ENCODE measurements at regions not wholly inside any gene's neighbourhood (a gene's known extent, or its start where the extent isn't known, plus 50 kb on each side); places are given as distances from the start of the nearest gene placed in this dataset.

DNA sequence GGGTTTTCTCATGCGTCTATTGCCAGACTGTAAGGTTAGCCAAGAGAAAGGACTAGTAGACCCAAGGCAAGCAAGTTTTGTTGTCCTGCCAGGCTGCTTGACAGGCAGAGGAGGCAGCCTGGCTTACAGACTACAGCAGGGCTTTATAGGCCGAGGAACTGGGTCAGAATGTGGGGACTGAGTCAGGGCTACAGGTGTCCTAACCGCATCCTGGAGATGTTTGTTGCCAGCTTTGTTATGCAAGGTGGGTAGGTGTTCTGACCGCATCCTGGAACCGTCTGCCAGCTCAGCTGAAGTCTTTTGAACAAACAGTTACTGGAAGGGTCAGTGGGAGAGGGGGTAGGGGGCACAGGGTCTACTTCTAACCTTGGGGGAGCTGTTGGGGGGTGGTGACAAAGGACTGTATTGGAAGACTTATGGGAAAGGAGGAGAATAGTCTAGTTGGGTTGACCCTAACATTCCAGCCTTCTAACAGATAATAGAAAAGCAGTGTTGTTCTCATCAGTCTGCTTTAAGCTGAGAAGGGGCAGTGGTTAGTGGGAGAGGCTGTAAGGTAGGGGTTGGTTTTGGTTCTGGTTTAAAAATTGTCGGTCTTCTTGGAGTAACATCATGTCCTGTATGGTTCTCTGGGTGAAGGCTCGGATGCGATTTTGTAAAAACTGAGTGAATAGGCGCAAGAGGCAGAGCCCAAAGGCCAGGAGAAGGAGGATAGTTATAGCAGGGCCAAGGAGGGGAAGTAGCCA is 913.8 kb upstream of the SLITRK5 start:
- DNase-seq: no peak

DNA sequence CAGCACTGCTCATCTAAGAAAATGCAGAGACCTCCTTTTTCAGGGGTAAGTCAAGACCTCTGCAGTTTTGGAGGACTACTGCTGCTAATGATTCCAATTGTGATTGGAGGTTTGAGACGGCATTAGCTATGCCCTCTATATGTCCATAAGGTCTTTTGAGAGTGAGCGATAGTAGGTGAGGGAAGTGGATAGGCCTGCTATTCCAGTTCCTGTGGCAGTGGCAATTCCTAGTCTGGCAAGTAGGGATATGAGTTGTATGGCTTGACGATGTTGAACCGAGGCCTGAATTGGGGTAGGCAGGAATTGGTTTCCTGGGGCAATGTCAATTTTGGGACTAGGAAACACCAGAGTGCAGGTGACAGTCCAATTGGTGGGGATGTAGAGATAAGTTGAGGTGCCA is 913.1 kb upstream of the SLITRK5 start:
- DNase-seq: no peak

DNA sequence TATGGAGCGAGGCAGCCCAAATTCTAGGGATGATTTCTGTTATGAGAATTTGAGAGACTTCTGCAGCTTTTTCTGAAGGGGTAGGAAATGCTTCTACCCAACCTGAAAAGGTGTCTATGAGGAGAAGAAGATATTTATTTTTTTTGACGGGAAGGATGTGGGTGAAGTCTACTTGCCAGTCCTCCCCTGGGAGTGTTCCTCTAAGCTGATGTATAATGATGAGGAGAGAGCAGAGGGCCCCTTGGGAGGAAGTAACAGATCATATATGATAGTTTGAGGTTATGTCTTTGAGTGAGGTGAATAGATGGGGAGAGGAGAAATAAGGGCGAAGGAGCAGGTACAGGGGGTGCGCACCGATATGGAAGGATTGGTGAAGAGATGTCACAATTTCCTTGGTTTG is 910.6 kb upstream of the SLITRK5 start:
- DNase-seq: no peak

DNA sequence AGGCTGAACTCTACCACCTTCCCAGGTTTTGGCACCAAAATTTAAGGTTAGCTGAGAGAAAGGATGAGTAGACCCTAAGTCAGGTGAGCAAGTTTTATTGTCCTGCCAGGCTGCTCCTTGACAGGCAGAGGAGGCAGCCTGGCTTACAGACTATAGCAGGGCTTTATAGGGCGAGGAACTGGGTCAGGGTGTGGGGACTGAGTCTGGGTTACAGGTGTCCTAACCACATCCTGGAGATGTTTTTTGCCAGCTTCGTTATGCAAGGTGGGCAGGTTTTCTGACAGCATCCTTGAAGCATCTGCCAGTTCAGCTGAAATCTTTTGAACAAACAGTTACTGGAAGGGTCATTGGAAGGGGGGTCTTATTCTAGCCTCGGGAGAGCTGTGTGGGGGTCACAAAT is 905.7 kb upstream of the SLITRK5 start:
- DNase-seq: no peak

DNA sequence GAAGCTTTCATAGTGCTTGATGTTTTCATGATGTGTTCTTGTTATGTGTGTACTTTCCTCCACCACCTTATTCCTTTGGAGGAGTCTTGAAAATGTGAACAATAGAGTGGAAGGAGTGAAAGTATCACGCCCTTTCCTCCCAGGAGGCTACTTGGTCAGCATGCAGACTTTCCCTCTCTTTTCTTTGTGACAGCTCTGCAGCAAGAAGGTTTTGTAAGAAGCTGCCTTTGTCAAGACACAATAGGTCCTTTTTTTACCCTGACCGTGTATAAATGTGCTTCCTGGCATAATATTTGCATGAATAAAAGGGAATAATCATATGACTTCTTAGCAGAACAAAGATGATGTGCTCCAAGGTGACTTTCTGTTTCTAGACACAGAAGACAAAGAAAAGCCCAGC is 882.6 kb upstream of the SLITRK5 start:
- DNase-seq: no peak

DNA sequence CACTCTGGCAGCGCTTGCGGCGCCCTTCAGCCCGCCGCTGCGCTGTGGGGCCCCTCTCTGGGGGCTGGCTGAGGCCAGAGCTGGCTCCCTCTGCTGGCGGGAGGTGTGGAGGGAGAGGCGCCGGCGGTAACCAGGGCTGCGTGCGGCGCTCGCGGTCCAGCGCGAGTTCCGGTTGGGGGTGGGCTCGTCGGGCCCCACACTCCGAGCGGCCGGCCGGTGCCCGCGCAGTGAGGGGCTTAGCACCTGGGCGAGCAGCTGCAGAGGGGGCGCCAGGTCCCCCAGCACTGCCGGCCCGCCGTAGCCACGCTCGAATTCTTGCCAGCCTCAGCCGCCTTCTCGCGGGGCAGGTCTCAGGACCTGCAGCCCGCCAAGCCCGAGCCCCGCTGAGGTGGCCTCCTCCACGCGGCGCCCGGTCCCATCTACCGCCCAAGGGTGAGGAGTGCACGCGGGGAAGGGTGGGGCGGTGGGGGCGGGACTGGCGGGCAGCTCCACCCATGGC is 879.0 kb upstream of the SLITRK5 start:
- DNase-seq: no peak

DNA sequence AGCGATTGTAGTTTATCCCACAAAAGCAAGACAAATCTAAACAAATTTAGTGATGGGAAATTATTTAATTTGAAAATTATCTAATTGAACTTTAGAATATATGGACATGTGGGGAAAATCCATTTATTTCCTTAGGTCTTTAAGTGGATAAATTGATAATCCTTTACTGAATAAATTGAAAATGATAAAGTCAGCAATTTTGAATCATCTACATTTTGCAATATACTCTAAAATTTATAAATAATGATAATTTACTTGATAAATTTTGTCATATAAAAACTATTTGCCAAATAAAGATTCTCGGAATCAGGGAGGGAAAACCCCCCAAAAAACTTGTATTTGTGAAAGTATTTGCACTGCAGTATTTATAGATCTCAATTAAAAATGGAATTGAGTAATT is 875.3 kb upstream of the SLITRK5 start:
- no peak for DNase-seq

DNA sequence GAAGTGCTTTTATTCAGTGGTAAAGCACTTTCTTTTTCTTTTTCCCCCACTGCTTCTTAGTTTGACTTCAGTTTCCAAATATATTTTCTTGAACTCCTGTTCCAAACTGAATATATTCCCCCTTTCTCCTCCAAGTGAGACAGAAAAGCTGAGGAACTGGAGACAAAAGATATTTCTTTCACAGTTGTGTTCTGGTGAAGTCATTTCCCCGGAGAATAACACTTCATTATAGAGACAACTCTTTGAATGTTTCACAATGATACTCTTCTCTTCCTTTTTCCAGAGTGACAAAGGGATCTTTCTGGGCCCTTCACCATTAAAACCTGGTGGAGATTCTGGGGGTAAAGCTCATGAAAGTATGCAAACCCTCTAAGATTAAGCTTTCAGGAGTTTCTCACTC is 860.8 kb upstream of the SLITRK5 start:
- DNase-seq: no peak

DNA sequence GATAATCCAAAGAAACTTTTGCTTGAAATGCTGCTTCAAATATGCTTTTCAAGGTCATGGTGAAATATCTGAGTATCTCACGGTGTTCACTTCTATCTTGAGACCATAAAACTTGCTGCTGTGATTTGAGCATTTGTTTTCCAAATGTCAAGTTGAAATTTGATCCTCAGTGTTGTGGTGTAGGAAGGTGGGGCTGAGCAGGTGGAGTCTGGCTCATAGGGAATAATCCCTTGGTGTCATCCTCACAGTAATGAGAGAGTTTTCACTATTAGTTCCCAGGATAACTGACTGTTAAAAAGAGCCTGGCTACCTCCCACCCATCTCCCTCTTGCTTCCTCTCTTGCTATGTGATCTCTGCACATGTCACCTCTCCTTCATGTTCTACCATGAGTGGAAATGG is 858.0 kb upstream of the SLITRK5 start:
- no peak for DNase-seq

DNA sequence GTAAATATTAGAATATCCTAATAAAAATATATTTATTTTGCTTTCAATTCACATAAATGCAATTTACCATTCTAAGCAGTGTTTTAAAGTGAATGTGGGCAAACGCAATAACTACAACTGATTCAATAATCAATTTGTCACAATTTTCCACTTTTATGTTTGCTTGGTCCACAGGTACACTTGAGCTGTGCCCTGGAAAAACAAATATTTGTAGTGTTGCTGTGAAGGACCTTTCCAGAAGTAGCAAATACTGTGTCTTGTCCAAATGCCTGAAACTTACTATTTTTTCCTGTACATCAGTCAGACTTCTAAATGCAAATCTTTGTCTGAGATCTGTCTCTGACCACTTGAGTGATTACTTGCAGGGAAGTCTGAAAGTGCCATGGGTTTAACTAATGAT is 845.8 kb upstream of the SLITRK5 start:
- no peak for DNase-seq

DNA sequence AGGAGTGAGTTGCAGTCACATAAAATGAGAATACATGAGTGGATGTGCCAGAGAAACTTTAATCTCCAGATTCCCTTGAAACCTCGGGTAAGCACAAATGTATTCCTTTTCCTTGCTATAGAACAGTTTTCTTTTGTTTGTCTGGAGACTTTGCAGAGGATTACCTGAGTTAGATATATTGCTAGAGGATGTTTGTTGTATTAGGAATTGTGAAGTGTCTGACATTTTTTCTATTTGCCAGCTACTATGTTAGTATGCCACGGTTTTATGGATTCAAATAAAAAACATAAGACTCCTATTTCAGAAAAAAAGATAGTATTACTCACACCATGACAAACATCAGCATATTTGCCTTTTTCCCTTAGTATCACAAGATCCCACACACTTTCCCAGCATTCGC is 844.9 kb upstream of the SLITRK5 start:
- DNase-seq: no peak

DNA sequence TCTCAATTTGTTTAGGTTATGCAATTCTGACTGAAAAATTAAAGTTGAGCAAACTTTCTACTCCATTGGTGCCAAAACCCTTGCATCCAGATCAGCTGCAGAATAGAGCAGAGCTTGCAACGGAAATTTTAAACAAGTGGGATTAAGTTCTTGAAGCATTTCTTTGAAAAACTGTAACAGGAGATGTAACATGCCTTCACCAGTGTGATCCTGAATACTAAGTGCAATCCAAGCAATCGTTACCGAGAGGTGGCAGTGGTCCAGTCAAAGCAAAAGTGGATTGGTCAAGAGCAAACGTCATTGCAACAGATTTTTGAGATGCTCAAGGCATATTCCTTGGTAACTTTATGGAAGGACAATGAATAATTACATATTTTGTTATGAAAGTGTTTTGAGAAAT is 841.1 kb upstream of the SLITRK5 start:
- no peak for DNase-seq

DNA sequence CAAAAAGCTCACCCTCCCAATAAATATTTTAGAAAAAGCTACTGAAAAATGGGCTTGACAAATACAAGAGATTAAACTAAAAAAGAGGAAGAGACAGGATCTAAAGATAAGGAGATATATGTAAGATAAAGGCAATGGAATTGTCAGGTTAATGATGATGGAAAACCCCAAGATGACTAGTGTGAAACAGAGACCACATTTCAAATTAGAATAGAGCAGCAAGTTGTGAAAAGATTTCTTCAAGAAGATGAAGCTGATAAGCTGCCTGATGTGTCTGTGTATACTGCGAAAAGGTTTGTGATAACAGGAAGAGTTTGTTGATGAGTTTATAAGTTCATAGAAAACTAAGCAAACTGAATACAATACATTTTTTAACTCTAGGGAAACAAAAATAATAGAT is 840.1 kb upstream of the SLITRK5 start:
- DNase-seq: no peak

DNA sequence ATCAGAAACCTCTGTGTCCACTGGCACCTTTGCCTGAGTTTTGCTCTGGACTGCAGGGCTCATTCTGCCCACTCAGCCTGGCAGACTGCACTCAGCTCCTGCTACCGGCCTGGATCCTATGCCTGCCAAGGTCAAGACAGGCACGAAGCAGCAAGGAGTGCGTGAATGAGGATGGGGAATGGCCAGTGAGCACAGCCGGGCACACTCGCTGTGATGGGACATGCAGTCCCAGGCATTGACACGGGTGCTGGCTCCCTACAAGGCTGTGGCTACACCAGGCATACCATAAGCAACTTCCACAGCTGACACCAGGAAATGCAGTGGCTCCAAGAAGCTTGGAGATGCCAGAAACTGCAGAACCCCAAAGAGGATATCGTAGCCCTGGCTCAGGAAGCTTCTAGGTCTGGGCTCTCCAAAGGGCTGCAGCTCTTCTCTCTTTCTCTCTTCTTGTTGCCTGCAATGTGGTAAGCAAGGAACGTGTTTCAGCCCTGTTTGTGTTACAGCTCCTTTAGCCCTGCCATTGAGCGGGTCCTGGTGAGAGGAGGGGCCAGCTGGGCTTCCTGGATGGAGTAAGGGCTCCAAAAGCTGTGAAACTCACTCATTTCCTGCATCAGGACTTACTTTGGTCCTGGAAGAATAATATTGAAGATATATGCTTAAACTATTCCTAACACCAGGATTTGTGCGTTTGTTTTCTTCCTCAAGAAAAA is 832.6 kb upstream of the SLITRK5 start:
- no peak for DNase-seq

DNA sequence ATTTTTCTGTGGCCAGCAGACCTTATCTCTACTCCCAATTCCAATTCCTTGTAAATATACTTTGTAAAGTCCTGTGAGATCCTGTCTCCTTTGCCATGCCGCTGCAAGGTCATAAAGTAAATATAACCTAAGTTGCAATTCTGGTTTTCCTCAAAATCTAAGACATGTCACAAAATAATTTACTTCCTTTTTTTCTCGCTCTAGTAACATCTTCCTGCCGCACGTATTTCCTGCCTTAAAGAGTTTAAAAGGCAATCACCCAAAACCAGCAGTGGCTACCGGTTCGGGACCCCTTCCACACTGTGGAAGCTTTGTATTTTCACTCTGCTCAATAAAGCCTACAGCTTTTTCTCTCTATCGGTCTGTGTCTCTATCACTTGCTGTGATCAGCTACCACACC is 832.0 kb upstream of the SLITRK5 start:
- DNase-seq: no peak

DNA sequence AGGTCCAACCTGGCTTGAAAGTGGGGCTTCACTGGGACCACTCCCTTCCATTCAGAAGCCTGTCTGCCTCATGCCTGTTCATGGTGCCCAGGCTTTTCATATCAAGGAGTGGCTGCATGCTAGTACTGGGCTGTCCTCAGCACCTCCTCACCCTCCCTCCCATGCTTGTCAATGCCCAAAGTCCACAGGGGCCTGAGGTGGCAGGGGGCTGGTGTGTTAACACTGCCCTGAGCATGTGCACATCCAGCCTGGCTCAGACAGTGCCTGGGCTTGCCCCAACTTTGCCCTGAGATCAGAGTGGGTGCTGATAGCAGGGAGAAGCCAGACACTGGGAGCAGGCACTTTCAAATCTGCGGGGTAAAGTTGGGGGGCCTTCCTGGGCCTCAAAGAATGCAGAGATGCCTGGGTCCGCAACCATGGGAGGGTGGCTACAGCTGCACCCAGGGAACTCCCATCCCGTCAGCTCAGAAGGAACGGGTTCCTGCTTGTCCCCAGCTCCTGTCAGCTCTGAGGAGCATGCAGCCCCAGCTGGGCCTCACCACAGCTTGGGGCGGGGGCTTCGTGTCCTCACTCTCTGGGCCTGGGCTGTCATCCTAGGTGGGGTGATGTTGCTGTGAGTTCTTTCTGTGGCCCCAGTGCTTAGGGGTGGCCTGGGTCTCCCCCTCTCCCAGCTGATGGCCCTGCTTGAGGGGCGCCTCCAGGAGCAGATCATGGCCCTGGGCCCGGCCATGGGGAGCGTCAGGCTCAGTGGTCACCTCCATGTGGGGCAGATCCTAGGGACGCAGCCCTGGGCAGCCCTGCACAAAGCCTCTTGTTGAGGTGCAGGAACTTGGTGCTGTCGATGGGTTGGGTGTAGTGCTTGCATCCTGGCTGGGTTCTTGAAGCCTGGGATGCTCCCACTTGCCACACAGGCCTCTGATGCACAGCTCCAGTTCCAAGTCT is 830.6 kb upstream of the SLITRK5 start:
- no peak for DNase-seq

DNA sequence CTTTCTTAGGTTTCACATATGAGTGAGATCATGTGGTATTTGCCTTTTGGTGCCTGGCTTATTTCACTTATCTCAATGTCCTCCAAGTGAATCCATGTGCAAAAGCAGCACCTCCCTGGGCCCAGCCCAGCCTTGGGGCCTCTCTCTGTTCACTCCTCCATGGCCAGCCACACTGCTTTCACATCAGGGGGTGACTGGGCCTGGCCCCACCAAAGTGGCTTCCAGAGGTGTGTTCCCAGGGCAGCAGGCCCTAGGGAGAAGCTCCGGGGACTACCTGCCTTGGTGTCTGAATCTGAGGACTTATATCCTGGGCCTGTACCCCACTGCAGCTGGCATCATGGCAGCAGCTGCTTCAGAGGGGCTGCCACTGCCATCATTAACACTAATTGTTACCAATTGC is 829.9 kb upstream of the SLITRK5 start:
- DNase-seq: no peak

DNA sequence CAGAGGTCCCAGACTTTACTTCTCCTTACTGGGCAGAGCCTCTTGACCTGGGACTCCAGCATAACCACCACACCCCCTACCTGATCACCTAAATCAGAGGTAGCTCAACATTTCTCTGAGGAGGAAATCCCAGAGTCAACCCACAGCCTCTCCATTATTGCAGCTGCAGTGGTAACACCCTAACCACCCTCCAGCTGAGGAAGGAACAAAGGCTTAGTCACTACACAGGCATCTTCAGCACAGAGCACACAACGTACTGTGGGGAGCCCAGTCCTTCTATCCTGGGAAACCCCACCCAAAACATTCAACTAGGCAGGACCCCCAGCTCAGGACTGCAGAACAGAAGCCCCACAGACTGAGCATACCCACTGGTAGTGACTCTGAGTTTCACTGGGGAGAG is 824.7 kb upstream of the SLITRK5 start:
- no peak for DNase-seq

DNA sequence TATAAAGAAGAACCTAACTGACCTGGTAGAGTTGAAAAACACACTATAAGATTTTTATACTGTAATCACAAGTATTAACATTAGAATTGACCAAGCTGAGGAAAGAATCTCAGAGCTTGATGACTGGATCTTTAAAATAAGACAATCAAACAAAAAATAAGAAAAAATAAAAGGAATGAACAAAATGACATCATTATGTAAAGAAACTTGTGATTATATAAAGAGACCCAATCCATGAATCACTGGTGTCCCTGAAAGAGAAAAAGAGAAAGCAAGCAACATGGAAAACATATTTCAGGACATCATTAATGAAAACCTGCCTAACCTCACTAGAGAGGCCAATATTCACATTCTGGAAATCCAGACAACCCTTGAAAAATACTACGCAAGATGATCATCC is 822.5 kb upstream of the SLITRK5 start:
- no peak for DNase-seq

DNA sequence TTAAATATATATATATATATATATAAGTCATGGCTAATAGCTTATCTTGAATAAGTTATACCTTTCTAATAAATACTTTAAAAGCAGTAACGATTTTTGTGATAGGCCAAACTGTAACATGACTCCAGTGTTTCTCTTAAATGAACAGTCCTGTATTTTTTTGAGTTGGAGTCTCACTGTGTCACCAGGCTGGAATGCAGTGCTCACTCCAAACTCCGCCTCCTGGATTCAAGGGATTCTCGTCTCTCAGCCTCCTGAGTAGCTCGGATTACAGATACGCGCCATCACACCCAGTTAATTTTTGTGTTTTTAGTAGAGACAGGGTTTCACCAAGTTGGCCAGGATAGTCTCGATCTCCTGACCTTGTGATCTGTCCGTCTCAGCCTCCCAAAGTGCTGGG is 814.2 kb upstream of the SLITRK5 start:
- DNase-seq: peak; percentile 23

DNA sequence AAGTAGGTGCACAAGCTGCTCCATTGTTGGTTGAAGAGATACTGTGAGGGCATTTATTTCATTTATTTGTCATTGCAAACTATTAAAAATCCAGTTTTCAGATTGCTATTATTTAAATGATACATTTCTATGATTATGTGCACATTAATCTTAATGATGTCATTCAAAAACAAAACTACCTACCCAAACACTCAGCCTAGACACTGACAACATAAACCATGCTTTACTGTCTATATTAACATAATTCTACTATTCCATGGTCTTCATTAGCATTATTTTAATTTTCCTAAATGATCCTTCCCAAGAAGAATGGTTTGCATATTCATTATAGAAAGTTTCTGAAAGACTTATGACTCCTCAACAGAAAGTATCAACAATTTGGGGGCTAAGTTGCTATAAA is 813.0 kb upstream of the SLITRK5 start:
- no peak for DNase-seq

DNA sequence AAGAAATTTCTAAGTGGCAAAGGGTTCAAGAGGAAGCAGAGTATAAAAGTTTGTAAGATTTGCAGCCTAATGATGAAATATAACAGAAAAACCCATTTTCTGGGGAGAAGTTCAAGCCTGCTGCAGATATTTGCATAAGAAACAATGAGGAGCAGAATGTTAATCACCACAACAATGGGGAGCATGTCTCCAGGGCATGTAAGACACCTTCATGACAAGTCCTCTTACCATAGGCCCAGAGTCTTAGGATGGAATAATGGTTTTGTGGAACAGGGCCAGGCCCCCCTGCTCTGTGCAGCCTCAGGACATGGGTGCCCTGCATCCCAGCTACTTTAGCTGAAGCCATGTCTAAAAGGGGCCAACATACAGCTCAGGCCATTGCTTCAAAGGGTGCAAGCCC is 809.0 kb upstream of the SLITRK5 start:
- DNase-seq: no peak

DNA sequence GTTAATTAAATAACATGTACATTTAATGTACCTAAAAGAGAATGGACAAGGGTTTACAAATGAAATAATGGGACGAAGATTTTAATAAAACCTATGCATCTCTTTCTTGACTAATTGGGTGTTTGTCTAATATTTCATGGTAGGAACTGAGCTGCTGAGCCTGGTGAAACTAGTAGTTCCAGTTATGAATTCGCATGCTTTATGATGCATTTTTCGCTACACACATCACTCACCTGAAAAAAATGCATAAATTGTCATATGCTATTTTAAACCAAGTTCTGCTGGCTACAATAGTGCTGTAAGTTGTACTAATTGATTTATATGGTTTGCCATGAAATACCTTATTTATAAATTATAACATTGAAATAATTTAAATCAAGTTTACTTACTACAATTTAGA is 806.8 kb upstream of the SLITRK5 start:
- DNase-seq: no peak

DNA sequence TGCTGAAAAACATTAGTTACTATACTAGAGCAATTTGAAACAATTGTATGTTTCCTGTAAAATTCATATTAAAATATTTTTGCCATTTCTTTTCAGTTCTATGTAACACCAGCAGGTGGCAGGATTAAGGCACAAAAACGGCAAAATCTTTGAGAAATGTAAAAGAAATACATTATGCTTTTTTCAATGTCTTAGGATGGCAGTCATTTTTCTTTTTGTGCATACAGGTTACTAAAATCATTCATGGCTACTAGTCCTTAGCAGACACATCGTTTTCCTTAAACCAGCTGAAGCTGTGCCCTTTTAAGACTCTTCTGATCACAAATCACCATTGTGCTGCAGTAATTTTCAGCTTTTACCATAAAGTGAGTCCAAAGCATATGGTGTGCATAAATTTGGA is 800.7 kb upstream of the SLITRK5 start:
- peak; percentile 15 for DNase-seq
